Epidermal melanocyte (primary cell): ENCODE measurements at regions not wholly inside any gene's neighbourhood (a gene's known extent, or its start where the extent isn't known, plus 50 kb on each side); places are given as distances from the start of the nearest gene placed in this dataset.
"Not testable (repeated sequence)": the region's sequence is repeated elsewhere in the genome, so short reads cannot be mapped to it uniquely, and the experiment has no call there.

ENCODE experiments used
- DNase-seq: peaks from one replicate; pipeline ENCODE4 v3.0.0; 2011; ENCODE audit warnings: low spot score; ENCODE audit not compliant: insufficient read length

GRCh38 chr2:105538840-105539239 lies 140.0 kb upstream of the FHL2 start:
- DNase-seq, result no peak

- no peak for DNase-seq
Measured at GRCh38 chr2:105537920-105538319, 139.1 kb upstream of the FHL2 start.

DNA sequence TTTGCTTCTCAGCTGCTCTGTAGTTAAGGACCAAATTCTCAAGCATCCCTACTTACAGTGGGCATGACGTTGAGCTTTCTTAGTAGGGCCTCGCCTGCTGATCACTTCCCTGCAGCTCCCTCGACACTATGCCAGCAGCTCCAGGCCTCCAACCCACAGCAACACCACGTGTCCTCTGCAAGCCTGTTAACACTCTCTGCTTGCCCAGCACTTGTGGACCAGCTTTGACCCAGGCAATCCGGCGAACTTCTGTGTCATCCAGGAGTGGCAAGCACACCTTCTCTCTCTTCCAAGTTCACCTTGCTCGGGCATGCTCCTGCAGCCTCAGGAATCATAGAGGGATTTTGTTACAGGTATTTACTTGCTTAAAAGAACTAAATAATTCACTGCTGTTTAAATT lies 138.6 kb upstream of the FHL2 start:
- DNase-seq, result no peak

- no peak for DNase-seq
Measured at GRCh38 chr2:105536175-105536574, 137.3 kb upstream of the FHL2 start.

GRCh38 chr2:105529258-105529657 lies 130.4 kb upstream of the FHL2 start:
- not testable (repeated sequence) for DNase-seq

- no peak for DNase-seq
Measured at GRCh38 chr2:105526000-105526925, 127.4 kb upstream of the FHL2 start.

- no peak for DNase-seq
Measured at GRCh38 chr2:105525201-105525600, 126.3 kb upstream of the FHL2 start.

GRCh38 chr2:105522645-105523044 lies 123.8 kb upstream of the FHL2 start:
- DNase-seq, result no peak

GRCh38 chr2:105521616-105522015 lies 122.8 kb upstream of the FHL2 start:
- DNase-seq, result no peak

- DNase-seq, result peak; percentile 31
Measured at GRCh38 chr2:105521176-105521575, 122.3 kb upstream of the FHL2 start.

GRCh38 chr2:105519516-105519915 lies 120.7 kb upstream of the FHL2 start:
- DNase-seq, result no peak

DNA sequence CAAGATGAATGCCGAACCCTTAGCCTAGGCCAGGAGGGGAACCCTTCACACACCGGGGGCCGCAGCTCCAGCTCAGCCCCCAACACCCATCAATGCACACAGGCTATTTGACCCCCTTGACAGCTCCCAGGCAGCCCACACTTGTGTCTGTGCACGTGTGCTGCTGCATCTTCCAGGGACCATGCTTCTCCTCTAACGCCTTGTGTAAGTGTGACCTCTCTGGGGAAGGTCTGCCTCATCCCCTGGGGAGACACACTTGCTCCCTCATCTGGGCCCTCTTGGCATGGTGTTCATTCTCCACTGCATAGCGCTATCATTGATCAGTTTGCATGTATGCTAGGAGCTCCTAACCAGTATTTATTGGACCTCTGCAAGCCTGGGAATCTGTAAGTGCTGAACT lies 120.0 kb upstream of the FHL2 start:
- no peak for DNase-seq

DNA sequence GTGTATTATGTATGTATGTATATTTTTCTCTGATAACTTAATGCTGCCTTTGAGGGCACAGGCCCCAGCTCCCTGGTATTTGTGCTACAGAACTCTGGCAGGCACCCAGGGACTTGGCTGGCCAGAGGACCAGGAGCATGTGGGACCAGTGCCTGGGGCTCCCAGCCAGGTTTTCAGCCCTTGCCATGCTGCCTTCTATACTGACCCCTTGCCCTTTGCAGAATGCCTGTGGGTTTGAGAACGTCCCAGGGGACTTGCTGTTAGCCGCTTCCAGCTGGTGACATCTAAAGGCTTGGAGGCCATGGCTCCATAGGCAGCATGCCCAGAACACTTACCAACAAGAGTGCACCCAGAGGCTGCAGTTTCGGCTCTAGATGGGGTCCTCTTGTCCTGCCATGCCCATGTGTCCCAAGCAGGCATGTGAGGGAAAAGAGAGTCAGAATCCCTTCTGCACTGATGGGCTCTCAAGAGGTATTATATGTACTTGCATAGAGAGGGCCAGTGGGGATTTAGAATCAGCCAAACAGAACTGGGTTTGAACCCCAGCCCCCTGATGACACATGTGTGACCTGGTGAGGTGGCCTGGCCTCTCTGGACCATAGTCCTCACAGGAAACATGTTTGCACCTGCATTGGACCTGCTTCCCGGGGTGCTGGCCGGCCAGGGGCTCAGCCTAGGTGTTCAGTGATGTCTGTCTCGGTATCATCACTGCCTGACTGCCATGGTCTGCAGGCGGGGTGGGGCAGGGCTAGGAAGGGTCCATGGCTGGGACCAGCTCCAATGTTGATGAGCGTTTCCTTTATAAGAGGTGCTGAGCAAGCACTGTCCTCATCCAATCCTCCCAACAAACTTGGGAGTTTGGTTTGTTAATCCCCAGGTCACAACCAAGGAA lies 119.2 kb upstream of the FHL2 start:
- peak; percentile 25 for DNase-seq

DNA sequence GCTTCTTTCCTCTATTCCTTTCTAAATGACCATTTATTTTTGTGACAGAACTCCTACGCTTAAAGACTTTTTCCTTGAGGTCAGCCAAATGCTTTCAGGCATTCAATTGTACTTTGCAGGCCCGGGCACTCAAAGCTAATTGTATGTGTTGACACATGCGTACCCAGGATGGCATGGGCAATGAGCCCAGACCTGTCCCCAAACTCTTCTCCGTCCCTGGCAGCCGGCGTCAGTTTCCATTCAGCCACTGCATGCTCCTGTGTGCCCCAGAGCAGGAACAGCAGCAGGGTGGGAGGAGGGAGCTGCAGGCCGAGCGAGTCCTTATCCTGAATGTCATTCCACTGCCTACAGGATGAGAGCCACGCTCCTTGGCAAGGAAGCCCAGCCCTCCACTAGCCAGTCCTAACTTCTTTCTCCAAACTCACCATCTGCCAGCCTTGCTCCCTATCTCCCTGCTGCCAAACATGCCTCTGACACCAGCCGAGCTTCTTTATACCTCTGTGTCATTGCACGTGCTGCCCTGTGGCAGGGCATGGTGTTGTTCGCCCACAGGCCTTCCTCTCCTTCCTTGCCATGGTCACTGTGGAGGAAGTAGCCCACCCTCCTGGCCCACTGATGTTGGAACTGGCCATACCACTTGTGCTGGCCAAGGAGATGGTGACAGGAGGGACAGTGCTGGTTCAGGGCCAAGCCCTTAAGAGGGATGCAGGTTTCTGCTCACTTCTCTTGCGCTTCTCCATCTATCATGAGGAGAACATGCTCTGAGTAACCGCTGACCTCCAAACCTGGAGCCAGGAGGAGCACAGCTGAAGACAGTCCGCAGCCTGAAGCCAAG lies 116.9 kb upstream of the FHL2 start:
- DNase-seq, result no peak

- no peak for DNase-seq
Measured at GRCh38 chr2:105514576-105514975, 115.7 kb upstream of the FHL2 start.

DNA sequence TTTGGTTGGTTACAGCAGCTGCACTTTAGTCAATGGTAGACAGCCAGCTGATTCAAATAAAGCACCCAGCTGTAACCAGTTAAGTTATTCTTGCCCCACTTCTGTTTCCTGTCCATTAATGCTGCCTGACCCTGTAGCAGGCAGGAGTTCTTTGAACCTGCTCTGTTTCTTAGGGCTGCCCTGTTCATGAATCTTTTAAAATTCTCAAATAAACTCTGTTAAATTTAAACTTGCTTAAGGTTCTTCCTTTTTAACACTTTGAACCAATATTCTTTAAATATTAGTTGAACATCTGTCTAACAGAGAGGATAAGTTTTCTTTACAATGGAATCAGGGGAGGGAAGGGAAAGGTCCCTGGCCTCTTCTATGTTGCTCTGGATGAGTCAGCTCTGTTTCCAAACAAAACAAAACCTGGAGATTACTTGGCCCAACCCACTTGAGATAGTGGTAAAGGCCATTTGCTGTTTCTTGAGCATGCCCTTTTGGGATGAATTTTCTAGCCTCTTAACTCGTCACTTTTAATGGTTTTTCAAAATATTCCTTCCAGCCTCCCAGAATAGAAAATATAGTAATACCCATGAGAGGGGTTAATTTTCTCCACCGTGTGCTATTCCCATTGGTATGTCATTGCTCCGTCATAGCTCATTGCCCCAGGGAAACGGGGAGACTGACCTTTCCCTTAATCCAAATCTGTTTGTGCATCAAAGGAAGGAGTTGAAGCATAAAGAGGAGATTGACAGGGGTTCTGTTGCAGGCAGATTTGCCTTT lies 112.1 kb upstream of the FHL2 start:
- DNase-seq, result no peak

- no peak for DNase-seq
Measured at GRCh38 chr2:105509269-105510086, 110.6 kb upstream of the FHL2 start.

DNA sequence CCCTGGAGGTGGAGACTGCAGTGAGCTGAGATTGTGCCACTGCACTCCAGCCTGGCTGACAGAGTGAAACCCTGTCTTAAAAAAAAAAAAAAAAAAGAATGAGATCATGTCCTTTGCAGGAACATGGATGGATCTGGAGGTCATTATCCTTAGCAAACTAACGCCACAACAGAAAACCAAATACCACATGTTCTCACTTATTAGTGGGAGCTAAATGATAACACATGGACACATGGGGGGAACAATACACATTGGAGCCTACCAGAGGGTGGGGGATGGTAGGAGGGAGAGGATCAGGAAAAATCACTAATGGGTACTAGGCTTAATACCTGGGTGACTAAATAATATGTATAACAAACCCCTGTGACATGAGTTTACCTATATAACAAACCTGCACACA lies 108.0 kb upstream of the FHL2 start:
- not testable (repeated sequence) for DNase-seq

DNA sequence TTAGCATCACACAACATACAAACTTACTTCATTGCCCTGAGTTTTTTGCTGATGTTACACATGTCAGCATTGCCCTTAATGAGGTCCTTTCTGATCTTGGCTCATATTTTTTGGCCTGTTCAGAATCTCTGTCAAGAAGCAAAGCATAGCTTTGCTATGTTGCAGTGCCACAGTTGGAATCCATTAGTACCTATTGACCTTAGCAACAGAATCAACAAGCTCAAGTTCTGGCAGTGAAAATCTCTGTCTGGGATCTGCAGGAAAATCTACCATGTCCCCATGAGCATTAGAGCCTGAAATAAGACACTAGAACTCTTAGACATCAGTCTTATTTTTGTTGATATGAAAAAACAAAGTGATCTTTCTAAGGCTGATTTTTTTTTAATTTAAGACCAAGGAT lies 105.6 kb upstream of the FHL2 start:
- DNase-seq, result no peak
